Kidney epithelial cell (primary cell): ENCODE measurements at regions not wholly inside any gene's neighbourhood (a gene's known extent, or its start where the extent isn't known, plus 50 kb on each side); places are given as distances from the start of the nearest gene placed in this dataset.

Experiments
- DNase-seq: peaks from one replicate; pipeline ENCODE4 v3.0.0-alpha.2; 2010; ENCODE audit warnings: low read depth
- H3K27me3 ChIP-seq: 2 replicates; pipeline ENCODE4 v1.6.0; 2011; ENCODE audit warnings: low read length; ENCODE audit not compliant: control insufficient read depth, insufficient read depth
- H3K36me3 ChIP-seq: 2 replicates; pipeline ENCODE4 v1.5.1; 2011; ENCODE audit warnings: low read length; ENCODE audit not compliant: control insufficient read depth, insufficient read depth
- H3K4me3 ChIP-seq: 2 replicates; pipeline ENCODE4 v1.5.1; 2011; ENCODE audit warnings: low read depth, mild to moderate bottlenecking, control low read depth, low read length
- CTCF ChIP-seq: IDR thresholded peaks from 2 replicates; pipeline ENCODE4 v1.5.1; 2011; ENCODE audit warnings: mild to moderate bottlenecking, moderate library complexity, low read length, control low read depth, inconsistent platforms; ENCODE audit not compliant: insufficient read depth, poor library complexity, severe bottlenecking

- no peak for DNase-seq
- Histone ChIP-seq H3K4me3 (no peak overlapping the region), H3K27me3 (no peaks in the 10 kb centered on the region), H3K36me3 (no peaks in the 10 kb centered on the region)
- no peak for TF ChIP-seq CTCF
Observed at GRCh38 chr9:7523426-7524043, 276.0 kb downstream of the DMAC1 start.

- no peak for DNase-seq
- H3K4me3 ChIP-seq: no peak overlapping the region
- no peaks in the 10 kb centered on the region for H3K27me3 ChIP-seq
- no peaks in the 10 kb centered on the region for H3K36me3 ChIP-seq
- TF ChIP-seq CTCF: no peak
Observed at GRCh38 chr9:7520396-7520795, 279.2 kb downstream of the DMAC1 start.

GRCh38 chr9:7516376-7516775 lies 283.2 kb downstream of the DMAC1 start:
- H3K36me3 ChIP-seq: no peaks in the 10 kb centered on the region
- TF ChIP-seq CTCF: no peak

GRCh38 chr9:7510199-7510598 lies 289.4 kb downstream of the DMAC1 start:
- H3K4me3 ChIP-seq: no peak overlapping the region
- TF ChIP-seq CTCF: no peak

More at GRCh38 chr9:7516376-7516775, 283.2 kb downstream of the DMAC1 start:
- DNase-seq: no peak
- no peaks in the 10 kb centered on the region for H3K27me3 ChIP-seq
- no peak overlapping the region for H3K4me3 ChIP-seq

GRCh38 chr9:7509576-7510145 lies 289.9 kb downstream of the DMAC1 start:
- no peak for DNase-seq
- no peaks in the 10 kb centered on the region for H3K27me3 ChIP-seq
- H3K4me3 ChIP-seq: no peak overlapping the region
- TF ChIP-seq CTCF: no peak
- H3K36me3 ChIP-seq: no peaks in the 10 kb centered on the region

More at GRCh38 chr9:7510199-7510598, 289.4 kb downstream of the DMAC1 start:
- DNase-seq: no peak
- Histone ChIP-seq H3K36me3 (no peaks in the 10 kb centered on the region), H3K27me3 (no peaks in the 10 kb centered on the region)

- no peak for TF ChIP-seq CTCF
- H3K36me3 ChIP-seq: no peaks in the 10 kb centered on the region
- H3K27me3 ChIP-seq: no peaks in the 10 kb centered on the region
- DNase-seq: no peak
- H3K4me3 ChIP-seq: no peak overlapping the region
Observed at GRCh38 chr9:7508516-7508915, 291.1 kb downstream of the DMAC1 start.
